ENCODE measurements at regions not wholly inside any gene's neighbourhood (a gene's known extent, or its start where the extent isn't known, plus 50 kb on each side); places are given as distances from the start of the nearest gene placed in this dataset.

DNA sequence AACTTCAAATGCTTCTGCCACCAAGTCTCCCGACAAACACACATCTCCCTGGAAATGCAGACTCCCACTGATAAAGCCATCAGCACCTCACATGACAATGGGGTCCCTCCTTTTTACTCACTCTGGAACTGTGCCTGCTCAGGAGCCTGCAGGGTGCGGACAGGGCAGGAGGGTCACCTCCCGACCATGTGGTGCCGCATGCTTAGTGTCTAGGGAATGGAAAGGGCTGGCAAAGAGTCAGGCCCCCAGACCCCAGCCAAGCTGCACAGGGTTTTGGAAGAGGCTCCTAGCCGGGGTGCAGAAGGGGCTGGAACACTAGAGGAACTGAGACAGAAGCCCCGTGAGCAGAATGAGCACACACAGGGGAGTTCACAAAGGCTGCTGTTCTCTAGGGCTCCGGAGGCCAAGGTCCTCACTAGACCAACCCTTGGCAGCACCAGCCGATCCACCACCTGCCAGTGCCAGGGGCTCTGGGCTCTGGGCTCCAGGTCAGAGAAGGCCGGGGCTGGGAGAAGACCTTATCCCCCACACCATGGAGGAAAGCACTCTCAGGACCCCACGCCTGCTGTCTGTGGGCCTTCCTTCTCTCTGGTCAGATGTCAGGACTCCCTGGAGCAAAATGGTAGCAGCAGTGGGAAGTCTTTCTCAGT, 125.1 kb upstream of the FGF3 start:
- TF ChIP-seq, protein P1, sequence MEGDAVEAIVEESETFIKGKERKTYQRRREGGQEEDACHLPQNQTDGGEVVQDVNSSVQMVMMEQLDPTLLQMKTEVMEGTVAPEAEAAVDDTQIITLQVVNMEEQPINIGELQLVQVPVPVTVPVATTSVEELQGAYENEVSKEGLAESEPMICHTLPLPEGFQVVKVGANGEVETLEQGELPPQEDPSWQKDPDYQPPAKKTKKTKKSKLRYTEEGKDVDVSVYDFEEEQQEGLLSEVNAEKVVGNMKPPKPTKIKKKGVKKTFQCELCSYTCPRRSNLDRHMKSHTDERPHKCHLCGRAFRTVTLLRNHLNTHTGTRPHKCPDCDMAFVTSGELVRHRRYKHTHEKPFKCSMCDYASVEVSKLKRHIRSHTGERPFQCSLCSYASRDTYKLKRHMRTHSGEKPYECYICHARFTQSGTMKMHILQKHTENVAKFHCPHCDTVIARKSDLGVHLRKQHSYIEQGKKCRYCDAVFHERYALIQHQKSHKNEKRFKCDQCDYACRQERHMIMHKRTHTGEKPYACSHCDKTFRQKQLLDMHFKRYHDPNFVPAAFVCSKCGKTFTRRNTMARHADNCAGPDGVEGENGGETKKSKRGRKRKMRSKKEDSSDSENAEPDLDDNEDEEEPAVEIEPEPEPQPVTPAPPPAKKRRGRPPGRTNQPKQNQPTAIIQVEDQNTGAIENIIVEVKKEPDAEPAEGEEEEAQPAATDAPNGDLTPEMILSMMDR (IDR thresholded peaks at IDR 0.05): no peak
- no peak for TF ChIP-seq POLR2AphosphoS5 (IDR thresholded peaks at IDR 0.05)

Measured in breast epithelium (tissue), 3 donors.